HAP-1 (cell line): ENCODE measurements at regions not wholly inside any gene's neighbourhood (a gene's known extent, or its start where the extent isn't known, plus 50 kb on each side); places are given as distances from the start of the nearest gene placed in this dataset.

Experiments used
- DNase-seq, 2 experiments: peaks; one replicate each; pipeline ENCODE4 v3.0.0-alpha.2; 2016 to 2020; ENCODE audit warnings: low spot score in 2 of 2
- H3K27me3 ChIP-seq: fragments of 250-450 bp; sonication (Bioruptor Pico); 2 replicates; pipeline ENCODE4 v1.5.1; 2020; ENCODE audit warnings: low read depth, mild to moderate bottlenecking, moderate library complexity
- H3K36me3 ChIP-seq: fragments of 250-450 bp; sonication (Bioruptor Pico); replicated peaks from 2 replicates; pipeline ENCODE4 v1.5.1; 2020; ENCODE audit warnings: mild to moderate bottlenecking
- H3K4me1 ChIP-seq: fragments of 250-450 bp; sonication (Bioruptor Pico); 2 replicates; pipeline ENCODE4 v1.5.1; 2020; ENCODE audit warnings: mild to moderate bottlenecking
- H3K4me3 ChIP-seq: fragments of 250-450 bp; sonication (Bioruptor Pico); 2 replicates; pipeline ENCODE4 v1.5.1; 2020; ENCODE audit warnings: mild to moderate bottlenecking, moderate library complexity
- H3K9me3 ChIP-seq: fragments of 250-450 bp; sonication (Bioruptor Pico); 2 replicates; pipeline ENCODE4 v1.5.1; 2020; ENCODE audit warnings: mild to moderate bottlenecking, moderate library complexity
- in situ Hi-C: fragments of 300-500 bp; cut with MboI; formaldehyde crosslinking; loops from 3 replicates; pipeline ENCODE4 v1.14.3; 2020; ENCODE audit warnings: low sequenced_read_pairs, inconsistent platforms, mixed read lengths

GRCh38 chr10:104580321-104580720 is 60.8 kb upstream of the SORCS3 start:
- H3K4me3 ChIP-seq, result no peak overlapping the region
- H3K9me3 ChIP-seq, result no peaks in the 10 kb centered on the region
- in situ Hi-C loops, result no loop called here
- H3K27me3 ChIP-seq, result no peaks in the 10 kb centered on the region
- no peaks in the 10 kb centered on the region for H3K36me3 ChIP-seq
- no peaks in the 10 kb centered on the region for H3K4me1 ChIP-seq
- no peak for DNase-seq

GRCh38 chr10:104580774-104581675 is 60.1 kb upstream of the SORCS3 start:
- Histone ChIP-seq H3K4me1 (no peaks in the 10 kb centered on the region), H3K27me3 (0 out of 2 replicates have a peak, but pooled peaks cover under 1% of the 10 kb centered on the region), H3K36me3 (no peaks in the 10 kb centered on the region), H3K9me3 (no peaks in the 10 kb centered on the region), H3K4me3 (no peak overlapping the region)
- in situ Hi-C loops, result no loop called here
- peak; percentile 32 to 83 for DNase-seq

- in situ Hi-C loops, result no loop called here
- no peaks in the 10 kb centered on the region for H3K36me3 ChIP-seq
- H3K27me3 ChIP-seq, result 0 out of 2 replicates have a peak, but pooled peaks cover 2% of the 10 kb centered on the region
- H3K9me3 ChIP-seq, result no peaks in the 10 kb centered on the region
- no peaks in the 10 kb centered on the region for H3K4me1 ChIP-seq
- DNase-seq, result no peak
- H3K4me3 ChIP-seq, result no peak overlapping the region
These were observed 59.0 kb upstream of the SORCS3 start for GRCh38 chr10:104581884-104582601.

GRCh38 chr10:104582602-104582951 is 58.5 kb upstream of the SORCS3 start:
- no peaks in the 10 kb centered on the region for H3K9me3 ChIP-seq
- no peak for DNase-seq
- 0 out of 2 replicates have a peak, but pooled peaks cover 2% of the 10 kb centered on the region for H3K27me3 ChIP-seq
- H3K4me3 ChIP-seq, result no peak overlapping the region
- in situ Hi-C loops, result no loop called here
- no peaks in the 10 kb centered on the region for H3K36me3 ChIP-seq
- H3K4me1 ChIP-seq, result no peaks in the 10 kb centered on the region

DNA sequence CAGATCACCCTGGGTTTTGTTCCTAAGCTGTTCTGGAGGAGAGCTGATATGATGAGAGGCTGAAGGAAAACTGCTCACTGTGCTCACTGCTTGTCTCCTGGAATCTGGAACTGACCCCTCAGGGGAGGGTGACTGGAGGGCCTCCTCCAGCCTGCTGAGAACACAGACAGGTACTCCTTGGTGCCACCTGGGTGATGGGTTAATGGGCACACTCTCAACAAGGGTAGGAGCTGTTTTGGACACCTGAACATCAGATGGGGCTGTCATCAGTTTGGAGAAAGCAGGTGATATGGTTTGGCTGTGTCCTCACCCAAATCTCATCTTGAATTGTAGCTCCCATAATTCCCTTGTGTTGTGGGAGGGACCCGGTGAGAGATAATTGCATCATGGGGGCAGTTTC is 58.1 kb upstream of the SORCS3 start:
- Histone ChIP-seq H3K36me3 (no peaks in the 10 kb centered on the region), H3K4me3 (no peak overlapping the region), H3K9me3 (no peaks in the 10 kb centered on the region), H3K27me3 (0 out of 2 replicates have a peak, but pooled peaks cover 2% of the 10 kb centered on the region), H3K4me1 (no peaks in the 10 kb centered on the region)
- DNase-seq, result no peak
- in situ Hi-C loops, result no loop called here

DNA sequence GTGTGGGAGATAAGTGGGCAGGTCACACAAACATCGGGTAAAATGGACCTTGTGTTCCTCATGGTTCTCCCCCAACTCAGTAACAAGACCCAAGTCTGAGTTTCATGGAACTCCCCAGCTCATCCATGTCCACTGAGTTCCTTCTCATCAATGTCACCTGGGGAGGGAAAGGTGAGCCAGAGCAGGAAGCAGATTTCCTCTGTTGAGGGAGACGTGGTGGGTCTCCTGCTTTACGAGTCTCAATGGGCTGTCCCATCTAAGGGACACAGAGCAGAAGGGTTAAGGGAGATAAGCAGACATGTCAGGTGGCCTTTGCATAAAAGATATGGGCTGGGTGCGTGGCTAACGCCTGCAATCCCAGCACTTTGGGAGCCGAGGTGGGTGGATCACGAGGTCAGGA is 56.5 kb upstream of the SORCS3 start:
- no peaks in the 10 kb centered on the region for H3K36me3 ChIP-seq
- in situ Hi-C loops, result no loop called here
- H3K9me3 ChIP-seq, result no peaks in the 10 kb centered on the region
- no peak overlapping the region for H3K4me3 ChIP-seq
- no peaks in the 10 kb centered on the region for H3K4me1 ChIP-seq
- 0 out of 2 replicates have a peak, but pooled peaks cover 2% of the 10 kb centered on the region for H3K27me3 ChIP-seq
- no peak for DNase-seq

DNA sequence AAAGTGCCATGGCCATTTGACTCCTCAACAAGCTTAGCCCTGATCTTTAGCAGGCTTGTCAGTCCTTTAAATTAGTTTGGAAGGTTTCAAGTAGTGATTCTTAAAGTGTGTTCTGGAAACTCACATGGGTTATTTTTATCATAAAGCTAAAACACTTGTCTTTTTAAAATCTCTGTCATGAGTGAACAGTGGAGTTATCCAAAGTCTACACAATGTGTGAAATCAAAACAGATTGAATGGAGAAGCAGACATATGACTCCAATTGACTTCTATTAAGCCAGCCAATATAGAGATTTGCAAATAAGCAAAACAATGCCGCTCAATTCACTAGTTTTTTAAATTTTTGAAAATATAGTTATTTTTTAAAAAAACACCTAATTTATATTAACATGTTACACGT is 53.3 kb upstream of the SORCS3 start:
- in situ Hi-C loops, result no loop called here
- DNase-seq, result no peak

GRCh38 chr10:104589431-104589830 is 51.7 kb upstream of the SORCS3 start:
- in situ Hi-C loops, result no loop called here
- Histone ChIP-seq H3K4me1 (no peaks in the 10 kb centered on the region), H3K36me3 (no peaks in the 10 kb centered on the region), H3K4me3 (no peak overlapping the region), H3K27me3 (0 out of 2 replicates have a peak, but pooled peaks cover 2% of the 10 kb centered on the region), H3K9me3 (no peaks in the 10 kb centered on the region)
- DNase-seq, result no peak

More for the DNA sequence above, 53.3 kb upstream of the SORCS3 start:
- no peaks in the 10 kb centered on the region for H3K36me3 ChIP-seq
- H3K4me1 ChIP-seq, result no peaks in the 10 kb centered on the region
- 0 out of 2 replicates have a peak, but pooled peaks cover 2% of the 10 kb centered on the region for H3K27me3 ChIP-seq
- H3K9me3 ChIP-seq, result no peaks in the 10 kb centered on the region
- H3K4me3 ChIP-seq, result no peak overlapping the region

DNA sequence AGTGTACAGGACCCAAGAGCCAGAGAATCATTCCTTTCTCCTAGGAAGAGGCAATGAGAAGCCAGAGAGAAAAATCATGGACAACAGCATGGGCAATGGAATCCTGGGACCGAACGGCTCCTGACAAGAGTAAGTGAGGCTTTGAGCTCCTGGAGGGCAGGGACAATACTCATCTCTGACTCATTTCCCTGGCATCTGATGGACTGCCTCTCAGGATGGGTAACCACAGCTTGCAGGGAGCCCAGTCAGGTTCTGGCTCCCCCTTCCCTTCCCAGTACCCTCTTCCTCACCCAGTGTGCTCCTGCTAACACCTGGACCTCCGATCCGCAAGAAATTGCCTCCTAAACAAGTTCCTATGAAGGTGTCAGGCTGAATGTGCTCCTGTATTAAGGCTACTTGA is 51.2 kb upstream of the SORCS3 start:
- H3K4me1 ChIP-seq, result no peaks in the 10 kb centered on the region

More for the DNA sequence above, 51.2 kb upstream of the SORCS3 start:
- H3K4me3 ChIP-seq, result no peak overlapping the region
- H3K9me3 ChIP-seq, result no peaks in the 10 kb centered on the region
- no peaks in the 10 kb centered on the region for H3K36me3 ChIP-seq
- no peak for DNase-seq
- 0 out of 2 replicates have a peak, but pooled peaks cover 2% of the 10 kb centered on the region for H3K27me3 ChIP-seq
- in situ Hi-C loops, result no loop called here
